Endothelial cell of umbilical vein (primary cell): ENCODE measurements at regions not wholly inside any gene's neighbourhood (a gene's known extent, or its start where the extent isn't known, plus 50 kb on each side); places are given as distances from the start of the nearest gene placed in this dataset.

Source experiments
- BruUV-seq: library from RNA; stranded (reverse); fragments of 400-500 nt; replicated peaks from 2 replicates; lab custom pipeline; 2021; lab: Mats Ljungman, UMichigan
- CTCF ChIA-PET: fragments of 300-600, 350-600 bp; sonication (Branson Sonifier 250); formaldehyde crosslinking; loops from one replicate; lab custom pipeline; 2021; ENCODE audit warnings: antibody characterized with exemption, inconsistent platforms; lab: Charles Lee
- POLR2A ChIA-PET: fragments of 300-600, 350-600 bp; sonication (Branson Sonifier 250); formaldehyde crosslinking; loops from one replicate; lab custom pipeline; 2021; ENCODE audit warnings: antibody characterized with exemption, inconsistent platforms; lab: Charles Lee
- DNase-seq: peaks from one replicate; pipeline ENCODE4 v3.0.0-alpha.2; 2011; ENCODE audit warnings: low read depth, low spot score
- FAIRE-seq: peaks from 2 replicates; lab custom pipeline; 2011; peaks lifted over from hg19 to GRCh38; lab: Jason Lieb, UNC
- H2AFZ ChIP-seq: 2 replicates; pipeline ENCODE4 v1.6.0; 2012; ENCODE audit warnings: low read depth, low read length, control low read depth, inconsistent platforms
- H3K27ac ChIP-seq: 2 replicates; pipeline ENCODE4 v1.5.1; 2011; ENCODE audit warnings: low read depth, mild to moderate bottlenecking, control low read depth, low read length, moderate library complexity; ENCODE audit not compliant: insufficient read depth
- H3K27me3 ChIP-seq, 2 experiments: 2 replicates each; pipeline versions ENCODE4 v1.6.0 to v1.6.1; 2011; ENCODE audit warnings: low read length in 2 of 2, mixed read lengths in 1 of 2; ENCODE audit not compliant: control insufficient read depth in 2 of 2, insufficient read depth in 2 of 2
- H3K36me3 ChIP-seq, 2 experiments: 2 replicates in 1 of 2; 3 replicates in 1 of 2; pipeline ENCODE4 v1.5.1; 2011; ENCODE audit warnings: low read length in 2 of 2, mild to moderate bottlenecking in 1 of 2, moderate library complexity in 1 of 2; ENCODE audit not compliant: control insufficient read depth in 2 of 2, insufficient read depth in 2 of 2; ENCODE audit errors: extremely low read depth in 1 of 2
- H3K4me1 ChIP-seq: 3 replicates; pipeline ENCODE4 v1.5.1; 2011; ENCODE audit warnings: mild to moderate bottlenecking, low read length; ENCODE audit not compliant: control insufficient read depth, insufficient read depth; ENCODE audit errors: extremely low read depth
- H3K4me2 ChIP-seq: 2 replicates; pipeline ENCODE4 v1.6.1; 2011; ENCODE audit warnings: low read length, control low read depth, mixed read lengths; ENCODE audit not compliant: insufficient read depth
- H3K4me3 ChIP-seq, 3 experiments: fragments of 200-600 bp in 1 of 3; sonication (generic), shearing (Covaris generic) in 1 of 3; replicated peaks in 1 of 3; 2 replicates each; pipeline ENCODE4 v1.5.1; 2011 to 2016; ENCODE audit warnings: control low read depth in 3 of 3, low read length in 3 of 3, mild to moderate bottlenecking in 2 of 3, inconsistent platforms in 1 of 3, low read depth in 1 of 3, moderate library complexity in 1 of 3; ENCODE audit not compliant: insufficient read depth in 1 of 3
- H3K79me2 ChIP-seq: 2 replicates; pipeline ENCODE4 v1.6.0; 2012; ENCODE audit warnings: low read length, inconsistent platforms; ENCODE audit not compliant: control insufficient read depth, insufficient read depth
- H3K9ac ChIP-seq: replicated peaks from 2 replicates; pipeline ENCODE3; 2011; ENCODE audit warnings: low read length, control low read depth; ENCODE audit not compliant: insufficient read depth; ENCODE audit errors: extremely low read depth
- H3K9me1 ChIP-seq: replicated peaks from 3 replicates; pipeline ENCODE4 v1.6.0; 2011; ENCODE audit warnings: mild to moderate bottlenecking, low read length; ENCODE audit not compliant: control insufficient read depth, insufficient read depth; ENCODE audit errors: extremely low read depth
- H3K9me3 ChIP-seq: replicated peaks from 2 replicates; pipeline ENCODE4 v1.5.1; 2012; ENCODE audit warnings: low read length, inconsistent platforms; ENCODE audit not compliant: control insufficient read depth, insufficient read depth
- H4K20me1 ChIP-seq: replicated peaks from 2 replicates; pipeline ENCODE3; 2011; ENCODE audit warnings: mild to moderate bottlenecking, low read length; ENCODE audit not compliant: control insufficient read depth, insufficient read depth; ENCODE audit errors: extremely low read depth
- EZH2 ChIP-seq: IDR thresholded peaks from 2 replicates; pipeline ENCODE4 v1.6.1; 2012; ENCODE audit warnings: borderline replicate concordance, low read depth, mild to moderate bottlenecking, moderate library complexity, low read length, inconsistent platforms; ENCODE audit not compliant: severe bottlenecking
- FOS ChIP-seq: IDR thresholded peaks from 2 replicates; pipeline ENCODE4 v1.6.1; 2011; ENCODE audit warnings: mild to moderate bottlenecking, low read length, moderate library complexity, borderline replicate concordance; ENCODE audit not compliant: insufficient read depth
- GATA2 ChIP-seq: IDR thresholded peaks from 2 replicates; pipeline ENCODE4 v1.7.0; 2011; ENCODE audit warnings: low read depth, mild to moderate bottlenecking, moderate library complexity, mixed read lengths, low read length; ENCODE audit not compliant: insufficient read length, insufficient read depth
- JUN ChIP-seq: IDR thresholded peaks from 2 replicates; pipeline ENCODE4 v1.6.1; 2011; ENCODE audit warnings: borderline replicate concordance, low read depth; ENCODE audit not compliant: insufficient read length, insufficient read depth
- MYC ChIP-seq: IDR thresholded peaks from one replicate; pipeline ENCODE4 v1.6.1; 2011; ENCODE audit warnings: mild to moderate bottlenecking, low read depth, low read length
- POLR2A ChIP-seq: IDR thresholded peaks from 2 replicates; pipeline ENCODE4 v1.6.1; 2012; ENCODE audit warnings: low read depth, mild to moderate bottlenecking, control low read depth, low read length
- POLR2AphosphoS5 ChIP-seq: IDR thresholded peaks from 2 replicates; pipeline ENCODE4 v1.6.1; 2012; ENCODE audit warnings: low read depth, mild to moderate bottlenecking, control low read depth, low read length, moderate library complexity; ENCODE audit not compliant: insufficient read depth
- dilution Hi-C: fragments of 300-500 bp; cut with MboI; formaldehyde crosslinking; loops from one replicate; pipeline ENCODE4 v1.15.0; 2019; ENCODE audit warnings: low sequenced_read_pairs; ENCODE audit not compliant: extremely low pct_ligation_motif_present
- intact Hi-C: fragments of 100-400 bp; cut with micrococcal nuclease; formaldehyde crosslinking; loops from one replicate; pipeline ENCODE4 v1.10.0; 2022
- TF ChIP-seq, protein P1 (sequence below), 2 donors: IDR thresholded peaks; 1 replicate in 1 of 2; 2 replicates in 1 of 2; pipeline ENCODE4 v1.5.1; 2011; ENCODE audit warnings: low read length in 2 of 2, mild to moderate bottlenecking in 2 of 2, moderate library complexity in 2 of 2, control low read depth in 1 of 2, inconsistent platforms in 1 of 2, low read depth in 1 of 2; ENCODE audit not compliant: insufficient read depth in 1 of 2; ENCODE audit errors: extremely low read depth in 1 of 2
- TF ChIP-seq, protein P2 (sequence below): IDR thresholded peaks from 2 replicates; pipeline ENCODE4 v1.6.1; 2011; ENCODE audit not compliant: insufficient read depth, insufficient read length

DNA sequence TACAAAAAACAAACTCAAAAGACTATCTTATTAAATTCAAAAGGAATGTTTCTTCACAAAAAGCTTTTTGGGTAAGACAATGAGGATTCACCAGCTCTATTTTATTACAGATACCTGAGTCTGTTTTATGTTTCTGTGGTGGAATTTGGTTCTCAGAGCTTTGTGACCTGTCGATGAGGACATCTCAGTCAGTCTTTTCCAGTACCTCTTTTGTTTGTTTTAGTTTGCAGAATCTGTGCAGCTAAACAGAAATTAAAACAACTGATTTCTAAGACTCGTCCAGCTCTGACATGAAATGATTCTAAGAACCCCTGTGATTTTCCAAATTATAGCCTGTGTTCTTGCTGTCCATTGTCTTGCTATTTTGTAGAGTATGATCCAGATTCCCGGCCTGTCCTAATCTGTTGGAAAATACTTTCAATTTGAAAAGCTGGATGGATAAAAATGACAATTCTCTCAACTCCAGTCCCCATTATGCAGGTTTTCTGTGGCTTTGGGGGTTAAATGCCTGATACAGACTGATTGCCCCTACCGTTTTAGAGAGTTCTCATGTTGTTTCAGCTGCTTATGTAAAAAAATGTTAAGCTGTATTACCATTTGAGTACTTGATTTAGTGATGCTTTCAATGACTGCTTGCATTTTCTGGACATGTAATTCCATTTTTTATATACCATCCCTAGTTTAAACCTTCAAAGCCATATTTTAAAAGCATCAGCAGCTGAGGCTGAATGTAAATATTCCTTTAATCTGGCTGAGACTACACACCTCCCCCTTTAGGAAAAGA is 94.2 kb upstream of the TAB2 start:
- H4K20me1 ChIP-seq = no peaks in the 10 kb centered on the region
- FAIRE-seq = no peak
- intact Hi-C loops = no loop called here
- H3K4me1 ChIP-seq = no peaks in the 10 kb centered on the region
- no peaks in the 10 kb centered on the region for H3K79me2 ChIP-seq
- H3K9ac ChIP-seq = no peak overlapping the region
- ChIA-PET CTCF (interaction anchor here (0.9 to 1.3 kb wide), 2 partner anchors 9 to 68 kb away, joined by 3 read pairs; no protein-coding TSS in a partner anchor), POLR2A (no interaction called here)
- BruUV-seq = no TSS peak
- H3K36me3 ChIP-seq = no peaks in the 10 kb centered on the region
- no peaks in the 10 kb centered on the region for H3K9me3 ChIP-seq
- H3K9me1 ChIP-seq = no peaks in the 10 kb centered on the region
- H3K27ac ChIP-seq = no peak overlapping the region
- dilution Hi-C loops = no loop called here
- H3K4me3 ChIP-seq = no peak overlapping the region
- no peak for TF ChIP-seq GATA2
- DNase-seq = no peak
- H2AFZ ChIP-seq = no peak overlapping the region
- H3K4me2 ChIP-seq = no peak overlapping the region
- peaks cover 9 to 13% of the 10 kb centered on the region in 2 experiments for H3K27me3 ChIP-seq

DNA sequence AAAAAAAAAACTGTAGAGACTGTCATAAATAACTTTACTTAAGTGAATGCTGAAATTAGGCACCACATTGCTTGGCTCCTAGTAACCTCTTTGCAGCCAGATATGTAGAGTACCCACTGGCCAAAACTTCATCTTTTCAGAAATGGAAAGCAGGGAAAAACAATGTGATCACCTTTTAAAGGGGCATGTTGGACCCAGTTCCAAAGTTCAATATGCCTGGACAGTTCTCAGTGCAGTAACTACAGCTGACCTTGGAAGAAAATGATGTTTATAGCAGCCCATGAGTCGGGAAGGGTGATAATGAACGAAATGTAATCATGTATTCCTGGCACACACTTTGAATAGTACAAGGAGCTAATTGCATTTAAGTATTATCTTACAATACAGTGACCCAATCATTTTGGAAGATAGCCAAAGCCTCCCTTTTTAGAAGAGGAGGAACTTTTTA is 93.6 kb upstream of the TAB2 start:
- no peaks in the 10 kb centered on the region for H3K79me2 ChIP-seq
- DNase-seq (no peak), FAIRE-seq (no peak)
- no peaks in the 10 kb centered on the region for H3K9me1 ChIP-seq
- no peak overlapping the region for H3K9ac ChIP-seq
- no peaks in the 10 kb centered on the region for H3K36me3 ChIP-seq
- no peak overlapping the region for H3K27ac ChIP-seq
- H3K27me3 ChIP-seq = peaks cover 12 to 13% of the 10 kb centered on the region in 2 experiments
- ChIA-PET POLR2A (no interaction called here), CTCF (no interaction called here)
- no peaks in the 10 kb centered on the region for H4K20me1 ChIP-seq
- H2AFZ ChIP-seq = no peak overlapping the region
- H3K4me1 ChIP-seq = no peaks in the 10 kb centered on the region
- no peak overlapping the region for H3K4me2 ChIP-seq
- no peak overlapping the region for H3K4me3 ChIP-seq
- intact Hi-C loops = no loop called here
- dilution Hi-C loops = no loop called here
- H3K9me3 ChIP-seq = no peaks in the 10 kb centered on the region
- TF ChIP-seq, protein P1, sequence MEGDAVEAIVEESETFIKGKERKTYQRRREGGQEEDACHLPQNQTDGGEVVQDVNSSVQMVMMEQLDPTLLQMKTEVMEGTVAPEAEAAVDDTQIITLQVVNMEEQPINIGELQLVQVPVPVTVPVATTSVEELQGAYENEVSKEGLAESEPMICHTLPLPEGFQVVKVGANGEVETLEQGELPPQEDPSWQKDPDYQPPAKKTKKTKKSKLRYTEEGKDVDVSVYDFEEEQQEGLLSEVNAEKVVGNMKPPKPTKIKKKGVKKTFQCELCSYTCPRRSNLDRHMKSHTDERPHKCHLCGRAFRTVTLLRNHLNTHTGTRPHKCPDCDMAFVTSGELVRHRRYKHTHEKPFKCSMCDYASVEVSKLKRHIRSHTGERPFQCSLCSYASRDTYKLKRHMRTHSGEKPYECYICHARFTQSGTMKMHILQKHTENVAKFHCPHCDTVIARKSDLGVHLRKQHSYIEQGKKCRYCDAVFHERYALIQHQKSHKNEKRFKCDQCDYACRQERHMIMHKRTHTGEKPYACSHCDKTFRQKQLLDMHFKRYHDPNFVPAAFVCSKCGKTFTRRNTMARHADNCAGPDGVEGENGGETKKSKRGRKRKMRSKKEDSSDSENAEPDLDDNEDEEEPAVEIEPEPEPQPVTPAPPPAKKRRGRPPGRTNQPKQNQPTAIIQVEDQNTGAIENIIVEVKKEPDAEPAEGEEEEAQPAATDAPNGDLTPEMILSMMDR (IDR thresholded peaks at IDR 0.05; ENCODE audit: extremely low read depth in 1 of 2, insufficient read depth in 1 of 2, low read depth in 1 of 2, low read length in 2 of 2) = no peak
- TF ChIP-seq MYC (no peak), POLR2A (no peak), POLR2AphosphoS5 (no peak), FOS (no peak), EZH2 (no peak), JUN (no peak), GATA2 (no peak)
- TF ChIP-seq, protein P2, sequence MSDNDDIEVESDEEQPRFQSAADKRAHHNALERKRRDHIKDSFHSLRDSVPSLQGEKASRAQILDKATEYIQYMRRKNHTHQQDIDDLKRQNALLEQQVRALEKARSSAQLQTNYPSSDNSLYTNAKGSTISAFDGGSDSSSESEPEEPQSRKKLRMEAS = no peak
- no TSS peak for BruUV-seq
